GM12864 (cell line): ENCODE measurements at regions not wholly inside any gene's neighbourhood (a gene's known extent, or its start where the extent isn't known, plus 50 kb on each side); places are given as distances from the start of the nearest gene placed in this dataset.

Experiments
- DNase-seq: peaks from one replicate; pipeline ENCODE4 v3.0.0-alpha.2; 2011; ENCODE audit warnings: low read depth
- H3K4me3 ChIP-seq: 2 replicates; pipeline ENCODE4 v1.5.1; 2011; ENCODE audit warnings: mild to moderate bottlenecking, low read depth, low read length, control low read depth
- CTCF ChIP-seq: IDR thresholded peaks from 2 replicates; pipeline ENCODE4 v1.5.1; 2011; ENCODE audit warnings: low read depth, mild to moderate bottlenecking, moderate library complexity, low read length, control low read depth, inconsistent platforms; ENCODE audit errors: missing control alignments

- DNase-seq, result no peak
- H3K4me3 ChIP-seq, result no peak overlapping the region
- no peak for TF ChIP-seq CTCF
These were observed 124.6 kb upstream of the SFSWAP start for GRCh38 chr12:131586269-131586668.

GRCh38 chr12:131586761-131587160 lies 124.1 kb upstream of the SFSWAP start:
- no peak for DNase-seq
- no peak overlapping the region for H3K4me3 ChIP-seq
- no peak for TF ChIP-seq CTCF

- no peak for DNase-seq
- no peak for TF ChIP-seq CTCF
- H3K4me3 ChIP-seq, result no peak overlapping the region
These were observed 123.3 kb upstream of the SFSWAP start for GRCh38 chr12:131587565-131587964.

GRCh38 chr12:131589221-131589897 lies 121.5 kb upstream of the SFSWAP start:
- no peak overlapping the region for H3K4me3 ChIP-seq
- TF ChIP-seq CTCF, result no peak
- DNase-seq, result no peak

- TF ChIP-seq CTCF, result no peak
- no peak overlapping the region for H3K4me3 ChIP-seq
- DNase-seq, result no peak
These were observed 120.9 kb upstream of the SFSWAP start for GRCh38 chr12:131589966-131590365.

- H3K4me3 ChIP-seq, result no peak overlapping the region
- TF ChIP-seq CTCF, result no peak
- DNase-seq, result no peak
These were observed 119.8 kb upstream of the SFSWAP start for GRCh38 chr12:131591136-131591535.
